HFFc6 (cell line): ENCODE measurements at regions not wholly inside any gene's neighbourhood (a gene's known extent, or its start where the extent isn't known, plus 50 kb on each side); places are given as distances from the start of the nearest gene placed in this dataset.

Source experiments
- DNase-seq: peaks from one replicate; pipeline ENCODE4 v3.0.0-alpha.2; 2018
- H3K27ac Mint-ChIP-seq: 2 replicates; pipeline ENCODE4 v1.8.0; 2020; ENCODE audit warnings: mild to moderate bottlenecking, mixed read lengths
- H3K27me3 Mint-ChIP-seq: 2 replicates; pipeline ENCODE4 v1.8.0; 2021; ENCODE audit warnings: mild to moderate bottlenecking, moderate library complexity, mixed read lengths; ENCODE audit not compliant: insufficient read depth
- H3K36me3 Mint-ChIP-seq: 2 replicates; pipeline ENCODE4 v1.8.0; 2021; ENCODE audit warnings: low read depth, mixed read lengths
- H3K4me1 Mint-ChIP-seq: 2 replicates; pipeline ENCODE4 v1.8.0; 2020; ENCODE audit warnings: low read depth, mixed read lengths
- H3K4me3 Mint-ChIP-seq: 2 replicates; pipeline ENCODE4 v1.8.0; 2020; ENCODE audit warnings: mild to moderate bottlenecking, moderate library complexity, mixed read lengths
- H3K9me3 Mint-ChIP-seq: 2 replicates; pipeline ENCODE4 v1.8.0; 2020; ENCODE audit warnings: mild to moderate bottlenecking, mixed read lengths
- CTCF ChIP-seq: fragments of 200-600 bp; sonication (generic); IDR thresholded peaks from 2 replicates; pipeline ENCODE4 v1.5.0; 2021; ENCODE audit warnings: antibody characterized with exemption, mild to moderate bottlenecking

- Mint-ChIP-seq H3K4me1 (peaks cover 26% of the 10 kb centered on the region), H3K27me3 (peaks cover 1% of the 10 kb centered on the region; the same call in 1 of the 2 replicates), H3K36me3 (no peaks in the 10 kb centered on the region), H3K27ac (no peak overlapping the region), H3K9me3 (no peaks in the 10 kb centered on the region), H3K4me3 (no peak overlapping the region)
- TF ChIP-seq CTCF = no peak
- DNase-seq = no peak
Observed at GRCh38 chr10:125261491-125262186, 101.3 kb upstream of the CTBP2 start.

GRCh38 chr10:125260260-125260659 lies 99.9 kb upstream of the CTBP2 start:
- Mint-ChIP-seq H3K36me3 (no peaks in the 10 kb centered on the region), H3K27ac (no peak overlapping the region), H3K4me1 (peaks cover 22% of the 10 kb centered on the region), H3K9me3 (no peaks in the 10 kb centered on the region), H3K27me3 (peaks cover 1% of the 10 kb centered on the region; the same call in 1 of the 2 replicates), H3K4me3 (no peak overlapping the region)
- TF ChIP-seq CTCF = no peak
- no peak for DNase-seq

GRCh38 chr10:125259651-125260050 lies 99.3 kb upstream of the CTBP2 start:
- no peak for TF ChIP-seq CTCF
- no peak overlapping the region for H3K27ac Mint-ChIP-seq
- DNase-seq = no peak
- no peaks in the 10 kb centered on the region for H3K36me3 Mint-ChIP-seq
- no peaks in the 10 kb centered on the region for H3K27me3 Mint-ChIP-seq
- H3K9me3 Mint-ChIP-seq = no peaks in the 10 kb centered on the region
- peaks cover 16% of the 10 kb centered on the region for H3K4me1 Mint-ChIP-seq
- no peak overlapping the region for H3K4me3 Mint-ChIP-seq

GRCh38 chr10:125258676-125259075 lies 98.3 kb upstream of the CTBP2 start:
- H3K9me3 Mint-ChIP-seq = no peaks in the 10 kb centered on the region
- no peak overlapping the region for H3K4me3 Mint-ChIP-seq
- no peaks in the 10 kb centered on the region for H3K36me3 Mint-ChIP-seq
- DNase-seq = no peak
- no peak overlapping the region for H3K27ac Mint-ChIP-seq
- H3K4me1 Mint-ChIP-seq = peaks cover 11% of the 10 kb centered on the region
- peaks cover 2% of the 10 kb centered on the region; the same call in 1 of the 2 replicates for H3K27me3 Mint-ChIP-seq
- TF ChIP-seq CTCF = no peak

GRCh38 chr10:125257521-125258108 lies 97.3 kb upstream of the CTBP2 start:
- Mint-ChIP-seq H3K27ac (no peak overlapping the region), H3K4me1 (peaks cover under 1% of the 10 kb centered on the region; the same call in 1 of the 2 replicates), H3K27me3 (peaks cover 2% of the 10 kb centered on the region; the same call in 1 of the 2 replicates), H3K9me3 (peaks cover 5% of the 10 kb centered on the region), H3K4me3 (no peak overlapping the region), H3K36me3 (no peaks in the 10 kb centered on the region)
- DNase-seq = no peak
- no peak for TF ChIP-seq CTCF
